IMR-90 (cell line): ENCODE measurements at regions not wholly inside any gene's neighbourhood (a gene's known extent, or its start where the extent isn't known, plus 50 kb on each side); places are given as distances from the start of the nearest gene placed in this dataset.

Experiments
- ATAC-seq: fragments of 200-7000 bp; cut with Tn5 transposase; 2 replicates; pipeline ENCODE4 v1.9.1; 2020; ENCODE audit warnings: low read depth, mild to moderate bottlenecking, moderate library complexity
- BruUV-seq: library from RNA; stranded (reverse); fragments of 400-500 nt; replicated peaks from 2 replicates; lab custom pipeline; 2021; lab: Mats Ljungman, UMichigan
- CTCF ChIA-PET: fragments of 300-600 bp; formaldehyde crosslinking; extraction: SDS; loops from one replicate; lab custom pipeline; 2021; ENCODE audit warnings: antibody characterized with exemption; lab: Yijun Ruan, JAX
- POLR2A ChIA-PET: fragments of 300-600 bp; sonication (Branson Sonifier 250); formaldehyde crosslinking; loops from one replicate; lab custom pipeline; 2022; ENCODE audit warnings: antibody characterized with exemption; ENCODE audit not compliant: unreplicated experiment; lab: Charles Lee
- DNase-seq: peaks from one replicate; pipeline ENCODE4 v3.0.0; 2013
- H2AFZ ChIP-seq: replicated peaks from 2 replicates; pipeline ENCODE3; 2013; ENCODE audit warnings: low read length, mild to moderate bottlenecking; ENCODE audit not compliant: poor library complexity
- H2AK5ac ChIP-seq: 2 replicates; pipeline ENCODE4 v1.6.1; 2013; ENCODE audit warnings: low read depth, low read length, inconsistent platforms
- H2AK9ac ChIP-seq: replicated peaks from 2 replicates; pipeline ENCODE3; 2013; ENCODE audit warnings: mild to moderate bottlenecking, low read depth, low read length, moderate library complexity; ENCODE audit not compliant: poor library complexity
- H2BK120ac ChIP-seq: 2 replicates; pipeline ENCODE4 v1.6.1; 2013; ENCODE audit warnings: low read depth, low read length, inconsistent platforms
- H2BK15ac ChIP-seq: 3 replicates; pipeline ENCODE4 v1.6.1; 2013; ENCODE audit warnings: low read depth, low read length, inconsistent platforms
- H2BK20ac ChIP-seq: 2 replicates; pipeline ENCODE4 v1.6.1; 2013; ENCODE audit warnings: low read depth, mild to moderate bottlenecking, inconsistent platforms, low read length, moderate library complexity
- H2BK5ac ChIP-seq: 2 replicates; pipeline ENCODE4 v1.6.1; 2013; ENCODE audit warnings: mild to moderate bottlenecking, low read depth, low read length, inconsistent platforms; ENCODE audit not compliant: poor library complexity, severe bottlenecking
- H3K14ac ChIP-seq: replicated peaks from 2 replicates; pipeline ENCODE4 v1.6.1; 2013; ENCODE audit warnings: low read depth, low read length, inconsistent platforms
- H3K18ac ChIP-seq: 2 replicates; pipeline ENCODE4 v1.6.1; 2013; ENCODE audit warnings: low read depth, low read length, control low read depth
- H3K23ac ChIP-seq: 2 replicates; pipeline ENCODE4 v1.6.1; 2013; ENCODE audit warnings: low read depth, low read length, inconsistent platforms
- H3K27ac ChIP-seq: 2 replicates; pipeline ENCODE4 v1.5.1; 2013; ENCODE audit warnings: mild to moderate bottlenecking, control low read depth, low read length; ENCODE audit not compliant: insufficient read depth
- H3K27me3 ChIP-seq: 2 replicates; pipeline ENCODE4 v1.6.1; 2013; ENCODE audit warnings: low read length; ENCODE audit not compliant: control insufficient read depth, insufficient read depth
- H3K36me3 ChIP-seq: 2 replicates; pipeline ENCODE4 v1.6.1; 2013; ENCODE audit warnings: low read length, mixed read lengths; ENCODE audit not compliant: control insufficient read depth, insufficient read depth
- H3K4ac ChIP-seq: 2 replicates; pipeline ENCODE4 v1.6.1; 2013; ENCODE audit warnings: low read depth, low read length, inconsistent platforms
- H3K4me1 ChIP-seq: 2 replicates; pipeline ENCODE4 v1.6.1; 2013; ENCODE audit warnings: low read length, mixed read lengths; ENCODE audit not compliant: control insufficient read depth, insufficient read depth
- H3K4me2 ChIP-seq: 2 replicates; pipeline ENCODE4 v1.6.1; 2013; ENCODE audit warnings: low read depth, mild to moderate bottlenecking, control low read depth, low read length, moderate library complexity
- H3K4me3 ChIP-seq: 2 replicates; pipeline ENCODE4 v1.5.1; 2013; ENCODE audit warnings: low read depth, mild to moderate bottlenecking, control low read depth, low read length, moderate library complexity; ENCODE audit not compliant: insufficient read depth
- H3K56ac ChIP-seq: 2 replicates; pipeline ENCODE4 v1.6.1; 2013; ENCODE audit warnings: low read length, inconsistent platforms; ENCODE audit not compliant: insufficient read depth; ENCODE audit errors: extremely low read depth
- H3K79me1 ChIP-seq, 2 experiments: 2 replicates each; pipeline ENCODE4 v1.6.1; 2013; ENCODE audit warnings: low read length in 2 of 2, inconsistent platforms in 1 of 2, low read depth in 1 of 2
- H3K9ac ChIP-seq: 2 replicates; pipeline ENCODE4 v1.6.1; 2013; ENCODE audit warnings: low read depth, low read length, control low read depth
- H3K9me1 ChIP-seq: 2 replicates; pipeline ENCODE4 v1.6.1; 2013; ENCODE audit warnings: low read length, inconsistent platforms; ENCODE audit not compliant: insufficient read depth
- H3K9me3 ChIP-seq: 2 replicates; pipeline ENCODE4 v1.6.1; 2013; ENCODE audit warnings: low read length; ENCODE audit not compliant: control insufficient read depth, insufficient read depth
- H4K20me1 ChIP-seq: 2 replicates; pipeline ENCODE4 v1.6.1; 2013; ENCODE audit warnings: low read length, inconsistent platforms; ENCODE audit not compliant: insufficient read depth
- H4K5ac ChIP-seq: 2 replicates; pipeline ENCODE4 v1.6.1; 2013; ENCODE audit warnings: mild to moderate bottlenecking, low read depth, low read length, control low read depth
- H4K8ac ChIP-seq, 2 experiments: 2 replicates each; pipeline ENCODE4 v1.6.1; 2013; ENCODE audit warnings: low read depth in 2 of 2, low read length in 2 of 2, control low read depth in 1 of 2, inconsistent platforms in 1 of 2
- H4K91ac ChIP-seq: 2 replicates; pipeline ENCODE4 v1.6.1; 2013; ENCODE audit warnings: low read depth, low read length, inconsistent platforms; ENCODE audit not compliant: insufficient read depth
- CEBPB ChIP-seq: IDR thresholded peaks from 2 replicates; pipeline ENCODE4 v1.6.1; 2012; ENCODE audit warnings: low read depth, low read length, improper control_type of control experiment
- CHD1 ChIP-seq: IDR thresholded peaks from 2 replicates; pipeline ENCODE4 v1.6.1; 2012; ENCODE audit warnings: low read depth, low read length, improper control_type of control experiment
- CTCF ChIP-seq: conservative IDR thresholded peaks from 2 replicates; pipeline ENCODE4 v1.5.1; 2012; ENCODE audit warnings: mild to moderate bottlenecking, low read depth, low read length, improper control_type of control experiment
- FOS ChIP-seq: fragments of 150-350 bp; IDR thresholded peaks from 2 replicates; pipeline ENCODE4 v1.6.1; 2016; ENCODE audit warnings: low read depth, low read length
- MAZ ChIP-seq: IDR thresholded peaks from 2 replicates; pipeline ENCODE4 v1.6.1; 2012; ENCODE audit warnings: low read depth, mild to moderate bottlenecking, low read length, improper control_type of control experiment, moderate library complexity, borderline replicate concordance
- MXI1 ChIP-seq: IDR thresholded peaks from 2 replicates; pipeline ENCODE4 v1.6.1; 2012; ENCODE audit warnings: low read depth, mild to moderate bottlenecking, low read length, moderate library complexity, borderline replicate concordance
- POLR2A ChIP-seq: IDR thresholded peaks from 2 replicates; pipeline ENCODE4 v1.6.1; 2012; ENCODE audit warnings: mild to moderate bottlenecking, low read depth, low read length
- RCOR1 ChIP-seq: IDR thresholded peaks from 2 replicates; pipeline ENCODE4 v1.6.1; 2012; ENCODE audit warnings: mild to moderate bottlenecking, low read length, improper control_type of control experiment; ENCODE audit not compliant: insufficient replicate concordance
- USF2 ChIP-seq: fragments of 150-350 bp; IDR thresholded peaks from 2 replicates; pipeline ENCODE4 v1.6.1; 2017; ENCODE audit warnings: mild to moderate bottlenecking, antibody characterized with exemption, low read length, low read depth
- WGBS, 2 experiments: methylation state at CpG; one replicate each; pipeline versions ENCODE4 v1.1.5 to v1.1.7; 2013; ENCODE audit warnings: missing lambda C conversion rate in 2 of 2; ENCODE audit not compliant: insufficient read length in 1 of 2; ENCODE audit errors: extremely low coverage in 2 of 2; 5-methylcytosine and 5-hydroxymethylcytosine counted together
- dilution Hi-C: fragments of 300-500 bp; cut with HindIII; formaldehyde crosslinking; loops from one replicate; pipeline ENCODE4 v1.14.3; 2018; ENCODE audit warnings: low sequenced_read_pairs; ENCODE audit not compliant: unreplicated experiment
- in situ Hi-C: fragments of 300-500 bp; cut with MboI; formaldehyde crosslinking; loops from 3 replicates; pipeline ENCODE4 v1.14.3; 2019; ENCODE audit warnings: low sequenced_read_pairs, inconsistent platforms, mixed read lengths
- intact Hi-C: fragments of 100-400 bp; cut with micrococcal nuclease; formaldehyde crosslinking; loops from 2 replicates; pipeline ENCODE4 v1.10.0; 2022

GRCh38 chr1:30257742-30258380 is 465.5 kb downstream of the MATN1 start:
- H3K14ac ChIP-seq, result no peak overlapping the region
- WGBS, 2 experiments, result no CpG with 5 or more reads among the region's 14 CpGs
- H3K4me2 ChIP-seq, result no peak overlapping the region
- H3K4me1 ChIP-seq, result no peaks in the 10 kb centered on the region
- in situ Hi-C loops (no loop called here), dilution Hi-C loops (no loop called here), intact Hi-C loops (no loop called here)
- no peak overlapping the region for H3K4ac ChIP-seq
- H2AFZ ChIP-seq, result no peak overlapping the region
- H3K9ac ChIP-seq, result no peak overlapping the region
- no peak for DNase-seq
- no peak overlapping the region for H3K27ac ChIP-seq
- H2BK5ac ChIP-seq, result no peak overlapping the region
- no peaks in the 10 kb centered on the region for H3K9me3 ChIP-seq
- no peak for ATAC-seq
- no peaks in the 10 kb centered on the region for H4K20me1 ChIP-seq
- ChIA-PET POLR2A (no interaction called here), CTCF (no interaction called here)
- H2BK15ac ChIP-seq, result no peak overlapping the region
- H2AK5ac ChIP-seq, result no peak overlapping the region
- no peak overlapping the region for H2BK120ac ChIP-seq
- H4K91ac ChIP-seq, result no peak overlapping the region
- H2AK9ac ChIP-seq, result no peak overlapping the region
- H2BK20ac ChIP-seq, result no peak overlapping the region
- no peaks in the 10 kb centered on the region; the same call in 1 of the 2 replicates for H3K9me1 ChIP-seq
- no peak for TF ChIP-seq CTCF
- TF ChIP-seq CEBPB, result no peak
- no peak for TF ChIP-seq USF2
- no peak for TF ChIP-seq FOS
- no peak for TF ChIP-seq CHD1
- no peak for TF ChIP-seq POLR2A
- TF ChIP-seq MXI1, result no peak
- no peak for TF ChIP-seq RCOR1
- TF ChIP-seq MAZ, result no peak
- no peak overlapping the region for H3K18ac ChIP-seq
- H3K56ac ChIP-seq, result no peak overlapping the region
- no peak overlapping the region for H4K5ac ChIP-seq
- no peaks in the 10 kb centered on the region for H3K36me3 ChIP-seq
- H3K79me1 ChIP-seq, result no peaks in the 10 kb centered on the region
- no TSS peak for BruUV-seq
- H3K23ac ChIP-seq, result no peak overlapping the region
- no peak overlapping the region for H3K4me3 ChIP-seq
- no peak overlapping the region for H4K8ac ChIP-seq
- no peaks in the 10 kb centered on the region for H3K27me3 ChIP-seq
